T-helper 1 cell treated with Interleukin-12 subunit alpha and Interleukin-12 subunit beta and Interleukin-4 antibody, amounts not matched to agents 30 μg/mL and 1 μg/mL, for 36 hours (primary cell): ENCODE measurements at regions not wholly inside any gene's neighbourhood (a gene's known extent, or its start where the extent isn't known, plus 50 kb on each side); places are given as distances from the start of the nearest gene placed in this dataset.

Experiments used
- H3K27ac Mint-ChIP-seq: one replicate; pipeline ENCODE4 v1.8.0; 2021; ENCODE audit warnings: mild to moderate bottlenecking, mixed read lengths
- H3K27me3 Mint-ChIP-seq: one replicate; pipeline ENCODE4 v1.8.0; 2021; ENCODE audit warnings: low read depth, mixed read lengths
- H3K36me3 Mint-ChIP-seq: one replicate; pipeline ENCODE4 v1.8.0; 2021; ENCODE audit warnings: low read depth, mixed read lengths
- H3K4me1 Mint-ChIP-seq: one replicate; pipeline ENCODE4 v1.8.0; 2021; ENCODE audit warnings: low read depth, mixed read lengths
- H3K4me3 Mint-ChIP-seq: one replicate; pipeline ENCODE4 v1.8.0; 2021; ENCODE audit warnings: mild to moderate bottlenecking, moderate library complexity, mixed read lengths
- H3K9me3 Mint-ChIP-seq: one replicate; pipeline ENCODE4 v1.8.0; 2021; ENCODE audit warnings: mixed read lengths

DNA sequence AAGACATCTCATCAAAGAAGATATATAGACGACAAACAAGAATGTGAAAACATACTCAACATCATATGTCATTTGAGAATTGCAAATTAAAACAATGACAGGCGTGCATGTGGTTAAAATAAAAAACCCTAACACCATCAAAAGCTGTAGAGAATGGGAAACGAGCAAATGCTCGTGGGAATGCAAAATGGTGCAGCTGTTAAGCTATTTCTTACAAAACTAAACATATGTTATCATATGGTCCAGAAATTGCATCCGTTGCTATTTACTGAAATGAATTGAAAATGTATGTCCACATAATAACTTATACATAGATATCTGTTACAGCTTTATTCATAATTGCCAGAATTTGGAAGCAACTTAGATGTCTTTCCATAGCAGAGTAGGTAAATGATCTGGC lies 574.4 kb downstream of the TNS3 start:
- Mint-ChIP-seq H3K9me3 (no peaks in the 10 kb centered on the region), H3K4me1 (no peaks in the 10 kb centered on the region), H3K4me3 (no peak overlapping the region), H3K27ac (no peak overlapping the region), H3K36me3 (no peaks in the 10 kb centered on the region), H3K27me3 (no peaks in the 10 kb centered on the region)

- Mint-ChIP-seq H3K27ac (no peak overlapping the region), H3K27me3 (no peaks in the 10 kb centered on the region), H3K9me3 (no peaks in the 10 kb centered on the region), H3K4me1 (no peaks in the 10 kb centered on the region), H3K4me3 (no peak overlapping the region), H3K36me3 (no peaks in the 10 kb centered on the region)
These were observed 581.4 kb downstream of the TNS3 start for GRCh38 chr7:47000561-47000960.

GRCh38 chr7:46999866-47000265 lies 582.0 kb downstream of the TNS3 start:
- no peak overlapping the region for H3K4me3 Mint-ChIP-seq
- no peak overlapping the region for H3K27ac Mint-ChIP-seq
- H3K4me1 Mint-ChIP-seq: no peaks in the 10 kb centered on the region
- no peaks in the 10 kb centered on the region for H3K36me3 Mint-ChIP-seq
- no peaks in the 10 kb centered on the region for H3K27me3 Mint-ChIP-seq
- no peaks in the 10 kb centered on the region for H3K9me3 Mint-ChIP-seq

DNA sequence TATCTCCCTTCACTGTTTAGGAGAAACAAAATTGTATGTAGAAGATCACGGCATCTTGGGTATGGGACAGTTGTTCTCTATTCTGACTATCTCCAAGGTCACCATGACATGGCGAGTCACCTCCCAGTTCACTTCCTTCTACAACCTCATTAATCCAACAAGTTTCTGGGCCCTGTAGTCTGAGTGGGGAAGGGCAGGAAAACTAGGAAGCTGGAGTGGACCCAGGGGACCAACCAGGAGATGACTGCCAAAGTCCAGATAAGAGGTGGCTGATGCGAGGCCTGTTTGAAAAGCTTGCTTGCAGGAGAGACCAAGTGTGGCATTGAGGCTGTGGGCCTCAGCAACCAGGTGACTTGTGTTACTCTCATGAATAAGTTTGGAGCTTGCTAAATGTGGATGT lies 584.9 kb downstream of the TNS3 start:
- Mint-ChIP-seq H3K9me3 (no peaks in the 10 kb centered on the region), H3K4me1 (no peaks in the 10 kb centered on the region), H3K27ac (no peak overlapping the region), H3K4me3 (no peak overlapping the region), H3K27me3 (no peaks in the 10 kb centered on the region), H3K36me3 (no peaks in the 10 kb centered on the region)

- Mint-ChIP-seq H3K27ac (no peak overlapping the region), H3K4me1 (no peaks in the 10 kb centered on the region), H3K27me3 (no peaks in the 10 kb centered on the region)
These were observed 588.5 kb downstream of the TNS3 start for GRCh38 chr7:46993396-46993795.

GRCh38 chr7:46990761-46991160 lies 591.1 kb downstream of the TNS3 start:
- Mint-ChIP-seq H3K27ac (no peak overlapping the region), H3K4me1 (no peaks in the 10 kb centered on the region), H3K27me3 (no peaks in the 10 kb centered on the region), H3K9me3 (no peaks in the 10 kb centered on the region), H3K36me3 (no peaks in the 10 kb centered on the region), H3K4me3 (no peak overlapping the region)

More at GRCh38 chr7:46993396-46993795, 588.5 kb downstream of the TNS3 start:
- Mint-ChIP-seq H3K36me3 (no peaks in the 10 kb centered on the region), H3K9me3 (no peaks in the 10 kb centered on the region), H3K4me3 (no peak overlapping the region)

- Mint-ChIP-seq H3K9me3 (no peaks in the 10 kb centered on the region), H3K4me1 (no peaks in the 10 kb centered on the region), H3K27ac (no peak overlapping the region), H3K36me3 (no peaks in the 10 kb centered on the region), H3K27me3 (no peaks in the 10 kb centered on the region), H3K4me3 (no peak overlapping the region)
These were observed 592.7 kb downstream of the TNS3 start for GRCh38 chr7:46989247-46989646.

DNA sequence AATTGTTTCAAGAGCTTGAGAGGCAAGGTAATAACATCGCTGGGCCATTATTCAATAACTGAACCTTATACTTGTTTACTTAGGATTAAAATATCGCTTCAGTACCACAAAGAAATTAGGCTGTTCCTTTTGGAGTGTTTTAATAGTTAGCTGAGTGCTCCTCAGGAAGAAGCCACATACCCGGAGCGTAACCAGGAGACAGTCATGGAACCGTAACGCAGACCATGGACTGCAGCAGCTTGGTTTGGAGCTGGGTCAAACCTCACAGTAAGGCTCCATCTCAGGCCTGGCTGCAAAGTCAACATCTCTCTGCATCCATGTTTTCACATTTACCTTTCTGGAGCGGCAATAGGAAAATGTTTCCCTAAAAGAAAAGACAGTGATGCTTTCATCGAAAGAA lies 599.0 kb downstream of the TNS3 start:
- Mint-ChIP-seq H3K9me3 (peaks cover 4% of the 10 kb centered on the region), H3K36me3 (no peaks in the 10 kb centered on the region), H3K4me1 (no peaks in the 10 kb centered on the region), H3K4me3 (no peak overlapping the region), H3K27ac (no peak overlapping the region), H3K27me3 (no peaks in the 10 kb centered on the region)

GRCh38 chr7:46979439-46979838 lies 602.5 kb downstream of the TNS3 start:
- Mint-ChIP-seq H3K9me3 (peaks cover 4% of the 10 kb centered on the region), H3K36me3 (no peaks in the 10 kb centered on the region), H3K27ac (no peak overlapping the region), H3K4me3 (no peak overlapping the region), H3K4me1 (no peaks in the 10 kb centered on the region), H3K27me3 (no peaks in the 10 kb centered on the region)

GRCh38 chr7:46975493-46975892 lies 606.4 kb downstream of the TNS3 start:
- Mint-ChIP-seq H3K4me1 (no peaks in the 10 kb centered on the region), H3K4me3 (no peak overlapping the region), H3K9me3 (peaks cover 3% of the 10 kb centered on the region), H3K27me3 (no peaks in the 10 kb centered on the region), H3K27ac (no peak overlapping the region), H3K36me3 (no peaks in the 10 kb centered on the region)

GRCh38 chr7:46972205-46972604 lies 609.7 kb downstream of the TNS3 start:
- H3K4me1 Mint-ChIP-seq: no peaks in the 10 kb centered on the region
- H3K36me3 Mint-ChIP-seq: no peaks in the 10 kb centered on the region
- H3K9me3 Mint-ChIP-seq: peaks cover 9% of the 10 kb centered on the region
- H3K27me3 Mint-ChIP-seq: no peaks in the 10 kb centered on the region
- no peak overlapping the region for H3K27ac Mint-ChIP-seq
- no peak overlapping the region for H3K4me3 Mint-ChIP-seq

DNA sequence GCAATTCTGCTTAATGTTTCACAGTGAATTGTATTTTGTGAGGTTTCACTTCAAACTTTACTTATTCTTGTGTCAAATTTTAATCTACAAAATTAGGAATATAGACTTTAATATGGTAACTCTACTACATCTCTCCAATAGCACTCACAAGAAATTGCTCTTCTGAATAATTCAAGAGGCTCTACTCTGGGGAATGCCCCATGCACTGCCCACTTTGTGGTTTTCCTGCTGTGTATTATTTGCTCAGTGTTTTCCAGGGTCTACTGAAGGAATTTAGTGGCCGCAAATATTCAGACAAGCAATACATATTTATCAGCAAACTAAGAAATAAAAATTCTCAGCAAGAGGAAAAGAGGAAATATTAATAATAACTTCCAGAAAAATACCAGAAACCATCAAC lies 611.4 kb downstream of the TNS3 start:
- Mint-ChIP-seq H3K4me1 (no peaks in the 10 kb centered on the region), H3K27me3 (no peaks in the 10 kb centered on the region), H3K27ac (no peak overlapping the region)

GRCh38 chr7:46970131-46970430 lies 611.8 kb downstream of the TNS3 start:
- Mint-ChIP-seq H3K4me3 (no peak overlapping the region), H3K27ac (no peak overlapping the region), H3K4me1 (no peaks in the 10 kb centered on the region), H3K9me3 (peaks cover 17% of the 10 kb centered on the region), H3K36me3 (no peaks in the 10 kb centered on the region), H3K27me3 (no peaks in the 10 kb centered on the region)

More for the DNA sequence above, 611.4 kb downstream of the TNS3 start:
- Mint-ChIP-seq H3K9me3 (peaks cover 13% of the 10 kb centered on the region), H3K36me3 (no peaks in the 10 kb centered on the region), H3K4me3 (no peak overlapping the region)

DNA sequence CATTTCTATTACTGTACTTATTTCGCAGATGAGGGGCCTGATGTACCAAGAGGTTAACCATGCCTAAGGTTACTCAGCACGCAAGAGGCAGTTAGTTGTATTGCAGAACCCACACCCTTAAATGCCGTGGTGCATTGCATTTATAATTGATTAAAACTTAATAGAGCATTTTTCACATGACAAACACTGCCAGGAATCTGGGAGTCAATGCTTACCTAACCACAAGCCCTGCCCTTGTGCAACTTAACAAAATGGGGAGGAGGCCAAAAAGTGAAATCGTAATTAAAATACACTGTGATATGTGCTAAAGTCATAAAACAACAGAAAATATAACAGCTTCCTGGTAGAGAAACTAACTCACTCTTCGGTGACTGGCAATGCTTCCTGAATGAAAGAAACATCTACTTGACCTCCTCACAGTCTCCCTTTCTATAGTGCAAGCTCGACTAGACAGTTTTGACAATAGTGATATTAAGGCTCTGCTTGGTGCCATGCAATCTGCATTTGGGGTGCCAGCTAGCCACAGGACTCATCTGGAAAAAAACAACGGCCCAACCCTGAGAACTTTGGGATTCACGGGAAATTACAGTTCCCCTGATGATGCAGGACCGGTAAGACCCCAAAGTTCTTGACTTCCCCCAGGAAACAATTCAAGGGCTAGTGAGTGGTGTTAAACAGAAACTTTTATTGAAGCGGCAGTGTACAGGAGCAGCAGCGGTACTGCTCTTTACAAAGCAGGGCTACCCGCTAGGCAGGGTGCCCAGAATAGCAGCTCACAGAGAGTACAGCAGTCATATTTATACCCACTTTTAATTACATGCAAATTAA lies 612.4 kb downstream of the TNS3 start:
- Mint-ChIP-seq H3K27me3 (no peaks in the 10 kb centered on the region), H3K4me1 (no peaks in the 10 kb centered on the region), H3K9me3 (peaks cover 22% of the 10 kb centered on the region), H3K27ac (no peak overlapping the region), H3K4me3 (no peak overlapping the region), H3K36me3 (no peaks in the 10 kb centered on the region)

- H3K36me3 Mint-ChIP-seq: no peaks in the 10 kb centered on the region
These were observed 613.9 kb downstream of the TNS3 start for GRCh38 chr7:46968003-46968402.

GRCh38 chr7:46963719-46964118 lies 618.2 kb downstream of the TNS3 start:
- no peaks in the 10 kb centered on the region for H3K27me3 Mint-ChIP-seq
- no peaks in the 10 kb centered on the region for H3K36me3 Mint-ChIP-seq
- H3K27ac Mint-ChIP-seq: no peak overlapping the region
- no peaks in the 10 kb centered on the region for H3K4me1 Mint-ChIP-seq
- H3K4me3 Mint-ChIP-seq: no peak overlapping the region
- H3K9me3 Mint-ChIP-seq: peaks cover 46% of the 10 kb centered on the region

More at GRCh38 chr7:46968003-46968402, 613.9 kb downstream of the TNS3 start:
- Mint-ChIP-seq H3K27ac (no peak overlapping the region), H3K27me3 (no peaks in the 10 kb centered on the region), H3K4me1 (no peaks in the 10 kb centered on the region), H3K9me3 (peaks cover 36% of the 10 kb centered on the region), H3K4me3 (no peak overlapping the region)
